HCT116 (cell line): ENCODE measurements at regions not wholly inside any gene's neighbourhood (a gene's known extent, or its start where the extent isn't known, plus 50 kb on each side); places are given as distances from the start of the nearest gene placed in this dataset.

Experiments
- ATAC-seq: fragments of 200-7000 bp; cut with Tn5 transposase; 2 replicates; pipeline ENCODE4 v1.9.1; 2020; ENCODE audit warnings: mild to moderate bottlenecking, moderate library complexity
- BruUV-seq: library from RNA; stranded (reverse); fragments of 400-500 nt; replicated peaks from 2 replicates; lab custom pipeline; 2021; lab: Mats Ljungman, UMichigan
- CTCF ChIA-PET: fragments of 300-600 bp; sonication (Branson Sonifier 250); formaldehyde crosslinking; loops from one replicate; lab custom pipeline; 2021; ENCODE audit warnings: antibody characterized with exemption; lab: Charles Lee
- POLR2A ChIA-PET: fragments of 300-600, 350-600 bp; sonication (Branson Sonifier 250); formaldehyde crosslinking; loops from one replicate; lab custom pipeline; 2021; ENCODE audit warnings: antibody characterized with exemption; lab: Charles Lee
- RAD21 ChIA-PET, 2 experiments: fragments of 300-600 bp; sonication (Branson Sonifier 250); formaldehyde crosslinking; loops; one replicate each; lab custom pipeline; 2023; ENCODE audit warnings: low total read pairs in 2 of 2; ENCODE audit not compliant: uncharacterized antibody in 2 of 2, unreplicated experiment in 2 of 2, low non-redundant PET in 1 of 2; lab: Charles Lee
- DNase-seq: peaks from one replicate; pipeline ENCODE4 v3.0.0-alpha.2; 2010; ENCODE audit warnings: low read depth, low spot score
- H2AFZ ChIP-seq: fragments of 200-600 bp; shearing (Covaris generic), sonication (generic); 2 replicates; pipeline ENCODE4 v1.6.1; 2017; ENCODE audit warnings: low read depth, mixed run types, mixed read lengths, antibody characterized with exemption, low read length; ENCODE audit not compliant: poor library complexity, severe bottlenecking
- H3K27ac ChIP-seq: 2 replicates; pipeline ENCODE4 v1.5.1; 2012; ENCODE audit warnings: low read depth, low read length
- H3K27me3 ChIP-seq: fragments of 200-600 bp; sonication (generic); 2 replicates; pipeline ENCODE4 v1.6.1; 2016; ENCODE audit warnings: mixed run types, low read length, mixed read lengths; ENCODE audit not compliant: insufficient read depth
- H3K36me3 ChIP-seq, 2 experiments: fragments of 200-500 bp in 1 of 2; fragments of 200-600 bp in 1 of 2; sonication (Bioruptor generic) in 1 of 2; sonication (generic) in 1 of 2; 2 replicates each; pipeline versions ENCODE4 v1.5.1 to v1.6.1; 2014 to 2016; ENCODE audit warnings: low read length in 2 of 2, inconsistent platforms in 1 of 2, mixed read lengths in 1 of 2, mixed run types in 1 of 2; ENCODE audit not compliant: insufficient read depth in 2 of 2, control insufficient read depth in 1 of 2
- H3K4me1 ChIP-seq, 2 experiments: fragments of 200-600 bp in 1 of 2; sonication (generic) in 1 of 2; 2 replicates each; pipeline versions ENCODE4 v1.5.1 to v1.6.1; 2012 to 2017; ENCODE audit warnings: low read length in 2 of 2, inconsistent platforms in 1 of 2, mild to moderate bottlenecking in 1 of 2, mixed read lengths in 1 of 2, mixed run types in 1 of 2, moderate library complexity in 1 of 2; ENCODE audit not compliant: insufficient read depth in 2 of 2, control insufficient read depth in 1 of 2
- H3K4me2 ChIP-seq: fragments of 200-600 bp; sonication (generic); 2 replicates; pipeline ENCODE4 v1.6.1; 2017; ENCODE audit warnings: mixed run types, low read length, mixed read lengths
- H3K4me3 ChIP-seq, 2 experiments: fragments of 200-600 bp in 1 of 2; sonication (generic) in 1 of 2; replicated peaks in 1 of 2; 2 replicates each; pipeline ENCODE4 v1.5.1; 2011 to 2016; ENCODE audit warnings: low read length in 2 of 2, control low read depth in 1 of 2, low read depth in 1 of 2, mild to moderate bottlenecking in 1 of 2, mixed read lengths in 1 of 2, mixed run types in 1 of 2
- H3K79me2 ChIP-seq: fragments of 200-600 bp; sonication (generic); 2 replicates; pipeline ENCODE4 v1.6.1; 2017; ENCODE audit warnings: mild to moderate bottlenecking, mixed run types, low read length, moderate library complexity, mixed read lengths; ENCODE audit not compliant: insufficient read depth
- H3K9ac ChIP-seq: fragments of 200-600 bp; sonication (generic); 2 replicates; pipeline ENCODE4 v1.6.1; 2016; ENCODE audit warnings: low read length, mixed read lengths
- H3K9me2 ChIP-seq: fragments of 200-600 bp; sonication (generic), shearing (Covaris generic); 2 replicates; pipeline ENCODE4 v1.6.1; 2017; ENCODE audit warnings: mixed run types, mild to moderate bottlenecking, moderate library complexity; ENCODE audit not compliant: insufficient read depth
- H3K9me3 ChIP-seq, 2 experiments: fragments of 200-500 bp in 1 of 2; fragments of 200-600 bp in 1 of 2; sonication (Bioruptor generic) in 1 of 2; sonication (generic) in 1 of 2; 2 replicates each; pipeline ENCODE4 v1.6.1; 2014 to 2017; ENCODE audit warnings: low read length in 2 of 2, mixed read lengths in 2 of 2, inconsistent platforms in 1 of 2, low read depth in 1 of 2, mild to moderate bottlenecking in 1 of 2, mixed run types in 1 of 2, moderate library complexity in 1 of 2; ENCODE audit not compliant: control insufficient read depth in 1 of 2, insufficient read depth in 1 of 2
- H4K20me1 ChIP-seq: fragments of 200-600 bp; sonication (generic), shearing (Covaris generic); 2 replicates; pipeline ENCODE4 v1.6.1; 2017; ENCODE audit warnings: mixed run types, mild to moderate bottlenecking, moderate library complexity; ENCODE audit not compliant: insufficient read depth
- ATF3 ChIP-seq: IDR thresholded peaks from 2 replicates; pipeline ENCODE4 v1.6.1; 2012
- CBX3 ChIP-seq: IDR thresholded peaks from 2 replicates; pipeline ENCODE4 v1.6.1; 2012; ENCODE audit warnings: low read depth
- CEBPB ChIP-seq: IDR thresholded peaks from 2 replicates; pipeline ENCODE4 v1.6.1; 2012; ENCODE audit warnings: low read depth
- CTCF ChIP-seq, 3 experiments: fragments of 200-600 bp in 1 of 3; sonication (generic) in 1 of 3; IDR thresholded peaks in 2 of 3; conservative IDR thresholded peaks in 1 of 3; 2 replicates each; pipeline ENCODE4 v1.5.1; 2012 to 2017; ENCODE audit warnings: low read depth in 2 of 3, low read length in 2 of 3, antibody characterized with exemption in 1 of 3, borderline replicate concordance in 1 of 3, control low read depth in 1 of 3, mild to moderate bottlenecking in 1 of 3, mixed read lengths in 1 of 3, mixed run types in 1 of 3, moderate library complexity in 1 of 3; ENCODE audit not compliant: insufficient read depth in 1 of 3
- EZH2phosphoT487 ChIP-seq: fragments of 200-600 bp; IDR thresholded peaks from 2 replicates; pipeline ENCODE4 v1.6.1; 2018; ENCODE audit warnings: antibody characterized with exemption, borderline replicate concordance
- FOSL1 ChIP-seq: IDR thresholded peaks from 2 replicates; pipeline ENCODE4 v1.6.1; 2012; ENCODE audit warnings: low read depth
- JUND ChIP-seq: IDR thresholded peaks from 2 replicates; pipeline ENCODE4 v1.6.1; 2012
- POLR2A ChIP-seq: IDR thresholded peaks from 2 replicates; pipeline ENCODE4 v1.7.0; 2011; ENCODE audit warnings: borderline replicate concordance; ENCODE audit not compliant: insufficient read depth, insufficient read length; ENCODE audit errors: extremely low read depth
- POLR2AphosphoS5 ChIP-seq: IDR thresholded peaks from 2 replicates; pipeline ENCODE4 v1.6.1; 2011; ENCODE audit warnings: mild to moderate bottlenecking, low read depth, low read length, moderate library complexity
- RAD21 ChIP-seq: IDR thresholded peaks from 2 replicates; pipeline ENCODE4 v1.6.1; 2012; ENCODE audit warnings: low read depth, mild to moderate bottlenecking
- SIN3A ChIP-seq: IDR thresholded peaks from 2 replicates; pipeline ENCODE4 v1.6.1; 2012; ENCODE audit warnings: low read depth
- SP1 ChIP-seq: IDR thresholded peaks from 2 replicates; pipeline ENCODE4 v1.6.1; 2012; ENCODE audit warnings: low read depth
- SRF ChIP-seq: IDR thresholded peaks from 2 replicates; pipeline ENCODE4 v1.6.1; 2012; ENCODE audit warnings: low read depth
- TCF7L2 ChIP-seq: IDR thresholded peaks from 2 replicates; pipeline ENCODE4 v1.7.0; 2011; ENCODE audit warnings: borderline replicate concordance, inconsistent platforms; ENCODE audit not compliant: insufficient read depth, insufficient read length; ENCODE audit errors: extremely low read depth
- YY1 ChIP-seq: IDR thresholded peaks from 2 replicates; pipeline ENCODE4 v1.6.1; 2011; ENCODE audit warnings: low read length, low read depth, moderate library complexity, mild to moderate bottlenecking; ENCODE audit not compliant: insufficient replicate concordance; ENCODE audit errors: extremely low read depth
- ZBTB33 ChIP-seq: IDR thresholded peaks from 2 replicates; pipeline ENCODE4 v1.6.1; 2011; ENCODE audit warnings: mild to moderate bottlenecking, low read length, moderate library complexity; ENCODE audit not compliant: insufficient replicate concordance; ENCODE audit errors: extremely low read depth
- ZFX ChIP-seq: fragments of 450-650 bp; IDR thresholded peaks from 2 replicates; pipeline ENCODE4 v1.6.1; 2017
- ZNF274 ChIP-seq: fragments of 200-500 bp; sonication (Bioruptor generic); IDR thresholded peaks from 2 replicates; pipeline ENCODE4 v1.6.1; 2014; ENCODE audit warnings: mild to moderate bottlenecking, low read depth, low read length, inconsistent platforms
- intact Hi-C: fragments of 100-400 bp; cut with micrococcal nuclease; formaldehyde crosslinking; loops from 2 replicates; pipeline ENCODE4 v1.10.0; 2022
- TF ChIP-seq, protein P1 (sequence below): IDR thresholded peaks from 2 replicates; pipeline ENCODE4 v1.6.1; 2012
- TF ChIP-seq, protein P2 (sequence below): IDR thresholded peaks from 2 replicates; pipeline ENCODE4 v1.6.1; 2012; ENCODE audit warnings: low read depth

GRCh38 chr9:104997536-104997935, 69.6 kb upstream of the ABCA1 start:
- H4K20me1 ChIP-seq: no peaks in the 10 kb centered on the region
- no peaks in the 10 kb centered on the region for H3K9me2 ChIP-seq
- DNase-seq (no peak), ATAC-seq (no peak)
- intact Hi-C loops: no loop called here
- peaks cover under 1% of the 10 kb centered on the region in 2 experiments; a peak in 2 of 4 replicates for H3K4me1 ChIP-seq
- no peak overlapping the region for H3K9ac ChIP-seq
- H3K4me3 ChIP-seq: no peak overlapping the region
- H3K27ac ChIP-seq: no peak overlapping the region
- no peaks in the 10 kb centered on the region for H3K79me2 ChIP-seq
- no peak for TF ChIP-seq CBX3
- TF ChIP-seq POLR2A: no peak
- TF ChIP-seq, protein P1, sequence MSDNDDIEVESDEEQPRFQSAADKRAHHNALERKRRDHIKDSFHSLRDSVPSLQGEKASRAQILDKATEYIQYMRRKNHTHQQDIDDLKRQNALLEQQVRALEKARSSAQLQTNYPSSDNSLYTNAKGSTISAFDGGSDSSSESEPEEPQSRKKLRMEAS: no peak
- TF ChIP-seq SP1: no peak
- TF ChIP-seq FOSL1: no peak
- TF ChIP-seq SIN3A: no peak
- TF ChIP-seq, protein P2, sequence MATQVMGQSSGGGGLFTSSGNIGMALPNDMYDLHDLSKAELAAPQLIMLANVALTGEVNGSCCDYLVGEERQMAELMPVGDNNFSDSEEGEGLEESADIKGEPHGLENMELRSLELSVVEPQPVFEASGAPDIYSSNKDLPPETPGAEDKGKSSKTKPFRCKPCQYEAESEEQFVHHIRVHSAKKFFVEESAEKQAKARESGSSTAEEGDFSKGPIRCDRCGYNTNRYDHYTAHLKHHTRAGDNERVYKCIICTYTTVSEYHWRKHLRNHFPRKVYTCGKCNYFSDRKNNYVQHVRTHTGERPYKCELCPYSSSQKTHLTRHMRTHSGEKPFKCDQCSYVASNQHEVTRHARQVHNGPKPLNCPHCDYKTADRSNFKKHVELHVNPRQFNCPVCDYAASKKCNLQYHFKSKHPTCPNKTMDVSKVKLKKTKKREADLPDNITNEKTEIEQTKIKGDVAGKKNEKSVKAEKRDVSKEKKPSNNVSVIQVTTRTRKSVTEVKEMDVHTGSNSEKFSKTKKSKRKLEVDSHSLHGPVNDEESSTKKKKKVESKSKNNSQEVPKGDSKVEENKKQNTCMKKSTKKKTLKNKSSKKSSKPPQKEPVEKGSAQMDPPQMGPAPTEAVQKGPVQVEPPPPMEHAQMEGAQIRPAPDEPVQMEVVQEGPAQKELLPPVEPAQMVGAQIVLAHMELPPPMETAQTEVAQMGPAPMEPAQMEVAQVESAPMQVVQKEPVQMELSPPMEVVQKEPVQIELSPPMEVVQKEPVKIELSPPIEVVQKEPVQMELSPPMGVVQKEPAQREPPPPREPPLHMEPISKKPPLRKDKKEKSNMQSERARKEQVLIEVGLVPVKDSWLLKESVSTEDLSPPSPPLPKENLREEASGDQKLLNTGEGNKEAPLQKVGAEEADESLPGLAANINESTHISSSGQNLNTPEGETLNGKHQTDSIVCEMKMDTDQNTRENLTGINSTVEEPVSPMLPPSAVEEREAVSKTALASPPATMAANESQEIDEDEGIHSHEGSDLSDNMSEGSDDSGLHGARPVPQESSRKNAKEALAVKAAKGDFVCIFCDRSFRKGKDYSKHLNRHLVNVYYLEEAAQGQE: no peak
- no peak for TF ChIP-seq ATF3
- TF ChIP-seq ZNF274: no peak
- no peak for TF ChIP-seq ZFX
- TF ChIP-seq JUND: no peak
- TF ChIP-seq YY1: no peak
- TF ChIP-seq CEBPB: no peak
- TF ChIP-seq POLR2AphosphoS5: no peak
- TF ChIP-seq ZBTB33: no peak
- TF ChIP-seq EZH2phosphoT487: no peak
- TF ChIP-seq TCF7L2: no peak
- no peak for TF ChIP-seq SRF
- TF ChIP-seq CTCF (IDR thresholded peaks at IDR 0.05 in 2 of 3, conservative IDR thresholded peaks at IDR 0.05 in 1 of 3; ENCODE audit: borderline replicate concordance in 1 of 3, insufficient read depth in 1 of 3, low read depth in 2 of 3, low read length in 2 of 3): no peak
- no peak for TF ChIP-seq RAD21
- H3K9me3 ChIP-seq: no peaks in the 10 kb centered on the region
- no TSS peak for BruUV-seq
- ChIA-PET POLR2A (no interaction called here), RAD21 (no interaction called here), CTCF (no interaction called here)
- H3K4me2 ChIP-seq: no peak overlapping the region
- no peaks in the 10 kb centered on the region for H3K27me3 ChIP-seq
- no peak overlapping the region for H2AFZ ChIP-seq
- H3K36me3 ChIP-seq: no peaks in the 10 kb centered on the region
